OCI-LY1 (cell line): ENCODE measurements at regions not wholly inside any gene's neighbourhood (a gene's known extent, or its start where the extent isn't known, plus 50 kb on each side); places are given as distances from the start of the nearest gene placed in this dataset.

Experiments used
- CTCF ChIP-seq: fragments of 200-600 bp; sonication (generic), shearing (Covaris generic); IDR thresholded peaks from 2 replicates; pipeline ENCODE4 v1.5.1; 2017; ENCODE audit warnings: mild to moderate bottlenecking, antibody characterized with exemption, low read length, moderate library complexity, mixed read lengths
- EZH2 ChIP-seq: fragments of 200-600 bp; sonication (generic), shearing (Covaris generic); IDR thresholded peaks from 2 replicates; pipeline ENCODE4 v1.8.0; 2017; ENCODE audit warnings: borderline replicate concordance, mixed run types, mild to moderate bottlenecking, antibody characterized with exemption, low read length, moderate library complexity, mixed read lengths

GRCh38 chr3:153273767-153274435, 111.9 kb downstream of the RAP2B start:
- TF ChIP-seq CTCF = no peak
- TF ChIP-seq EZH2 = no peak
